H1 (cell line): ENCODE measurements at regions not wholly inside any gene's neighbourhood (a gene's known extent, or its start where the extent isn't known, plus 50 kb on each side); places are given as distances from the start of the nearest gene placed in this dataset.

ENCODE experiments used
- EZH2 ChIP-seq: fragments of 200-600 bp; sonication (generic); IDR thresholded peaks from 2 replicates; pipeline ENCODE4 v1.7.1; 2012; ENCODE audit warnings: low read depth, mild to moderate bottlenecking, moderate library complexity, low read length, inconsistent platforms; ENCODE audit not compliant: severe bottlenecking
- JUN ChIP-seq: IDR thresholded peaks from 2 replicates; pipeline ENCODE4 v1.6.1; 2011; ENCODE audit warnings: low read depth, mild to moderate bottlenecking, improper control_type of control experiment, low read length
- POLR2A ChIP-seq, 2 experiments: IDR thresholded peaks; 1 replicate in 1 of 2; 2 replicates in 1 of 2; pipeline ENCODE4 v1.6.1; 2011; ENCODE audit warnings: low read depth in 2 of 2, low read length in 2 of 2, mild to moderate bottlenecking in 2 of 2; ENCODE audit errors: control extremely low read depth in 1 of 2
- TF ChIP-seq, protein P1 (sequence below), 3 experiments: IDR thresholded peaks; 1 replicate in 2 of 3; 2 replicates in 1 of 3; pipeline versions ENCODE4 v1.5.1 to v1.6.1; 2011; ENCODE audit warnings: low read length in 3 of 3, mild to moderate bottlenecking in 3 of 3, inconsistent platforms in 2 of 3, low read depth in 1 of 3, moderate library complexity in 1 of 3; ENCODE audit not compliant: insufficient read depth in 1 of 3; ENCODE audit errors: control extremely low read depth in 1 of 3

DNA sequence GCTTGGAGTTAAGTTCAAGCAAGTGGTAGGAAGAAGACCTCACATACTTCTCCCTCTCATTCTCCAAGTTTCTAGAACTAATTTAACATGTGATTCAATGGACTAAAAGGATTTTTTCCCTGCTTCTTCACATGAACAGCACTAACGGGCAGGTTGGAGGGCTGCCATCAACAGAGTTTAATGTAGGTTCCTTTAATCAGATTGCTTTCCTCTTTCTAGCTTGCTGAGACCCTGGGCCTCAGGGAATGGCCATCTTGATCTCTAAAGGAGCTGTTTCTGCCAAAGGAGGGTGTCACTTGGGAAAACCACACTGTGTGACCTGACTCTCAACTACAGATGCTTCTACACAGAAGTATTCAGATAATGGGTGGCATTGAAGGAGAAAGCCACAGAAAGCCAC is 223.3 kb downstream of the PIK3R1 start:
- no peak for TF ChIP-seq POLR2A (IDR thresholded peaks at IDR 0.05; ENCODE audit: control extremely low read depth in 1 of 2, low read depth in 2 of 2, low read length in 2 of 2)
- TF ChIP-seq, protein P1, sequence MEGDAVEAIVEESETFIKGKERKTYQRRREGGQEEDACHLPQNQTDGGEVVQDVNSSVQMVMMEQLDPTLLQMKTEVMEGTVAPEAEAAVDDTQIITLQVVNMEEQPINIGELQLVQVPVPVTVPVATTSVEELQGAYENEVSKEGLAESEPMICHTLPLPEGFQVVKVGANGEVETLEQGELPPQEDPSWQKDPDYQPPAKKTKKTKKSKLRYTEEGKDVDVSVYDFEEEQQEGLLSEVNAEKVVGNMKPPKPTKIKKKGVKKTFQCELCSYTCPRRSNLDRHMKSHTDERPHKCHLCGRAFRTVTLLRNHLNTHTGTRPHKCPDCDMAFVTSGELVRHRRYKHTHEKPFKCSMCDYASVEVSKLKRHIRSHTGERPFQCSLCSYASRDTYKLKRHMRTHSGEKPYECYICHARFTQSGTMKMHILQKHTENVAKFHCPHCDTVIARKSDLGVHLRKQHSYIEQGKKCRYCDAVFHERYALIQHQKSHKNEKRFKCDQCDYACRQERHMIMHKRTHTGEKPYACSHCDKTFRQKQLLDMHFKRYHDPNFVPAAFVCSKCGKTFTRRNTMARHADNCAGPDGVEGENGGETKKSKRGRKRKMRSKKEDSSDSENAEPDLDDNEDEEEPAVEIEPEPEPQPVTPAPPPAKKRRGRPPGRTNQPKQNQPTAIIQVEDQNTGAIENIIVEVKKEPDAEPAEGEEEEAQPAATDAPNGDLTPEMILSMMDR (IDR thresholded peaks at IDR 0.05; ENCODE audit: control extremely low read depth in 1 of 3, insufficient read depth in 1 of 3, low read depth in 1 of 3, low read length in 3 of 3), result no peak
- no peak for TF ChIP-seq JUN
- TF ChIP-seq EZH2, result no peak
